ENCODE measurements at regions not wholly inside any gene's neighbourhood (a gene's known extent, or its start where the extent isn't known, plus 50 kb on each side); places are given as distances from the start of the nearest gene placed in this dataset.
A peak's percentile ranks its signal among the peaks of the same experiment; 100 is the strongest.

- 29% methylated on average over 8 of the region's 11 CpGs for WGBS (ENCODE audit: insufficient coverage)
- peaks cover 0 to 9% of the 10 kb centered on the region in 2 donors for H3K27me3 ChIP-seq (ENCODE audit: control insufficient read depth in 2 of 2, insufficient read depth in 2 of 2, low read length in 2 of 2)
- peak overlapping the region in 1 of 2 donors; percentile 58 for H3K4me3 Mint-ChIP-seq
- no peak overlapping the region for H3K9ac ChIP-seq (ENCODE audit: insufficient read depth, low read length, poor library complexity, severe bottlenecking)
- H4K20me1 ChIP-seq (ENCODE audit: insufficient read depth, low read length) = no peaks in the 10 kb centered on the region
- peak overlapping the region in 1 of 7 donors; percentile 47 for H3K27ac Mint-ChIP-seq
- H3K9me3 ChIP-seq (replicated peaks in 1 of 2; ENCODE audit: control insufficient read depth in 1 of 2, insufficient read depth in 1 of 2, low read length in 2 of 2) = no peaks in the 10 kb centered on the region
- no peak overlapping the region for H2AFZ ChIP-seq (ENCODE audit: insufficient read depth, low read depth, low read length, poor library complexity, severe bottlenecking)
- peak; percentile 63 for TF ChIP-seq CTCF (IDR thresholded peaks at IDR 0.05)
- no peaks in the 10 kb centered on the region for H3K36me3 Mint-ChIP-seq
- no peaks in the 10 kb centered on the region for H3K36me3 ChIP-seq (replicated peaks in 1 of 2; ENCODE audit: control insufficient read depth in 1 of 2, insufficient read depth in 2 of 2, low read length in 2 of 2)
- DNase-seq = peak in 1 of 3 donors; percentile 12
- H3K27ac ChIP-seq (ENCODE audit: low read depth in 1 of 2, low read length in 2 of 2) = no peak overlapping the region
- H3K4me2 ChIP-seq (replicated peaks; ENCODE audit: extremely low read depth, low read length, poor library complexity, severe bottlenecking) = no peak overlapping the region
- H3K4me1 Mint-ChIP-seq = no peaks in the 10 kb centered on the region
- H3K4me1 ChIP-seq (ENCODE audit: control insufficient read depth in 1 of 2, insufficient read depth in 2 of 2, low read length in 2 of 2) = no peaks in the 10 kb centered on the region
- no peaks in the 10 kb centered on the region for H3K9me3 Mint-ChIP-seq
- peaks cover 0 to 13% (median 8%) of the 10 kb centered on the region in 3 donors for H3K27me3 Mint-ChIP-seq (ENCODE audit: low read depth in 3 of 3)
- no peak overlapping the region for H3K4me3 ChIP-seq (replicated peaks in 1 of 3; ENCODE audit: low read depth in 2 of 3, low read length in 3 of 3)
- intact Hi-C loops (cut with micrococcal nuclease) = loop anchor here (5.0 to 10.0 kb wide), 2 partner anchors 685 to 687 kb away; no protein-coding TSS in a partner anchor
- no peaks in the 10 kb centered on the region for H3K79me2 ChIP-seq (ENCODE audit: insufficient read depth, low read length)
These were observed 283.3 kb upstream of the TUT7 start for GRCh38 chr9:86637515-86637914.

GRCh38 chr9:86636519-86636918 is 282.3 kb upstream of the TUT7 start:
- H4K20me1 ChIP-seq (ENCODE audit: insufficient read depth, low read length) = no peaks in the 10 kb centered on the region
- no peak overlapping the region for H3K9ac ChIP-seq (ENCODE audit: insufficient read depth, low read length, poor library complexity, severe bottlenecking)
- no peak overlapping the region for H3K27ac ChIP-seq (ENCODE audit: low read depth in 1 of 2, low read length in 2 of 2)
- no peak overlapping the region for H3K27ac Mint-ChIP-seq
- no peak overlapping the region for H2AFZ ChIP-seq (ENCODE audit: insufficient read depth, low read depth, low read length, poor library complexity, severe bottlenecking)
- H3K9me3 ChIP-seq (replicated peaks in 1 of 2; ENCODE audit: control insufficient read depth in 1 of 2, insufficient read depth in 1 of 2, low read length in 2 of 2) = no peaks in the 10 kb centered on the region
- no peak for DNase-seq
- intact Hi-C loops (cut with micrococcal nuclease) = loop anchor here (5.0 to 10.0 kb wide), 2 partner anchors 686 to 688 kb away; no protein-coding TSS in a partner anchor
- H3K4me3 Mint-ChIP-seq = no peak overlapping the region
- H3K79me2 ChIP-seq (ENCODE audit: insufficient read depth, low read length) = no peaks in the 10 kb centered on the region
- peaks cover 0 to 15% (median 7%) of the 10 kb centered on the region in 3 donors for H3K27me3 Mint-ChIP-seq (ENCODE audit: low read depth in 3 of 3)
- peaks cover 0 to under 1% (median 0%) of the 10 kb centered on the region in 7 donors for H3K9me3 Mint-ChIP-seq
- H3K27me3 ChIP-seq (ENCODE audit: control insufficient read depth in 2 of 2, insufficient read depth in 2 of 2, low read length in 2 of 2) = peaks cover 0 to 9% of the 10 kb centered on the region in 2 donors
- no peak overlapping the region for H3K4me3 ChIP-seq (replicated peaks in 1 of 3; ENCODE audit: low read depth in 2 of 3, low read length in 3 of 3)
- H3K36me3 ChIP-seq (replicated peaks in 1 of 2; ENCODE audit: control insufficient read depth in 1 of 2, insufficient read depth in 2 of 2, low read length in 2 of 2) = no peaks in the 10 kb centered on the region
- TF ChIP-seq CTCF (IDR thresholded peaks at IDR 0.05) = no peak
- H3K4me1 Mint-ChIP-seq = no peaks in the 10 kb centered on the region
- no peaks in the 10 kb centered on the region for H3K4me1 ChIP-seq (ENCODE audit: control insufficient read depth in 1 of 2, insufficient read depth in 2 of 2, low read length in 2 of 2)
- 93% methylated on average over 3 of the region's 4 CpGs for WGBS (ENCODE audit: insufficient coverage)
- no peaks in the 10 kb centered on the region for H3K36me3 Mint-ChIP-seq
- H3K4me2 ChIP-seq (replicated peaks; ENCODE audit: extremely low read depth, low read length, poor library complexity, severe bottlenecking) = no peak overlapping the region

Measured in CD14-positive monocyte (primary cell).